GM18502 (cell line): ENCODE measurements at regions not wholly inside any gene's neighbourhood (a gene's known extent, or its start where the extent isn't known, plus 50 kb on each side); places are given as distances from the start of the nearest gene placed in this dataset.
"Not testable (repeated sequence)": the region's sequence is repeated elsewhere in the genome, so short reads cannot be mapped to it uniquely, and the experiment has no call there.

ENCODE experiments used
- ATAC-seq: cut with Tn5 transposase; IDR thresholded peaks from one replicate; pipeline ENCODE4 v1.9.1; 2021; ENCODE audit warnings: mild to moderate bottlenecking; ENCODE audit not compliant: unreplicated experiment, poor library complexity

- ATAC-seq: no peak
Measured at GRCh38 chr5:36777105-36777757, 99.3 kb upstream of the NIPBL start.

GRCh38 chr5:36778336-36778735 lies 98.2 kb upstream of the NIPBL start:
- ATAC-seq: no peak

- ATAC-seq: not testable (repeated sequence)
Measured at GRCh38 chr5:36782612-36783011, 94.0 kb upstream of the NIPBL start.

- ATAC-seq: no peak
Measured at GRCh38 chr5:36786448-36787012, 90.0 kb upstream of the NIPBL start.

- no peak for ATAC-seq
Measured at GRCh38 chr5:36787365-36788093, 89.0 kb upstream of the NIPBL start.

GRCh38 chr5:36790847-36791246 lies 85.7 kb upstream of the NIPBL start:
- no peak for ATAC-seq

GRCh38 chr5:36792560-36793180 lies 83.9 kb upstream of the NIPBL start:
- ATAC-seq: no peak

GRCh38 chr5:36795366-36795765 lies 81.2 kb upstream of the NIPBL start:
- no peak for ATAC-seq

- no peak for ATAC-seq
Measured at GRCh38 chr5:36796155-36796554, 80.4 kb upstream of the NIPBL start.

- no peak for ATAC-seq
Measured at GRCh38 chr5:36801523-36801922, 75.0 kb upstream of the NIPBL start.

- no peak for ATAC-seq
Measured at GRCh38 chr5:36802187-36802586, 74.4 kb upstream of the NIPBL start.

- not testable (repeated sequence) for ATAC-seq
Measured at GRCh38 chr5:36813249-36813648, 63.3 kb upstream of the NIPBL start.

GRCh38 chr5:36815871-36816270 lies 60.7 kb upstream of the NIPBL start:
- ATAC-seq: no peak

GRCh38 chr5:36820900-36821299 lies 55.7 kb upstream of the NIPBL start:
- no peak for ATAC-seq

- no peak for ATAC-seq
Measured at GRCh38 chr5:36826694-36827093, 49.9 kb upstream of the NIPBL start.
